ENCODE measurements at regions not wholly inside any gene's neighbourhood (a gene's known extent, or its start where the extent isn't known, plus 50 kb on each side); places are given as distances from the start of the nearest gene placed in this dataset.

DNA sequence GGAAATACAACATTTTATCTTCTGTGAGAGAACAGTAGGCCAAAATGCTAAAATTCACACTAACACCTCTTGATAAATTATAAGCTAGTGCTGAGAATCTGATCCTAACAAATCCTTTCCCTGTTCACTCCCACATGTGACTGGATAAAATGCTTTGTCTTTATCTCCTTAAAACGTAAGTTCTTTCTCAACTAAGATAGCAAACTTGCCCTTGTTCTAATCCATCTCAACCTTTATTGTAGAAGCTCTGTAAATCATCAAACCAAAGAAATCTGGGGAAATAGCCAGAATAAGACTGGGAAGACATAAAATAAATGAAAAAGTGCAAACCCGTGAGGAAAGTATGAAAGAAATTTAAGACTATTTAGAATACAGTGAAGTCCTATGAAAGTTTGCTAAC is 1058.4 kb upstream of the ACVR2A start:
- intact Hi-C loops (cut with micrococcal nuclease): no loop called here
- BruUV-seq (replicated peaks): no TSS peak

DNA sequence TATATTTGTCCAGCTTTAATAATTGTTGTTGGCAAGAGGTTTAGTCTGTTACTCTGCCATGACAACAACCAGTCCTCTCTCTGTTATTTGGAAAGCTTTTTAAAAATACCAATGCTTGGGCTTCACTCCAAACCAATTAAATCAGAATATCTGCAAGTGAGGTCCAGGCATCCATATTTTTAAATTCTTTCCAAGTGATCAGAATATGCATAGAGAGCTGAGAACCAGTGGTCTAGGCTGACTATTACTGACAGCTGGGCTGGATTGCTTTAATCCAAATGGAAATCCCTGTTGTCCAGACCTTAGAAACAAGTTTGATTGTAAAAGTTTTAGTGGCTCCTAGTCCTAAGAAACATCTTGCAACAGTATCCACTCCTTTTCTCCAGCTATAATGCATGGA is 1059.7 kb upstream of the ACVR2A start:
- DNase-seq (ENCODE audit: unreplicated experiment): no peak
- Mint-ChIP-seq H3K4me1 (ENCODE audit: insufficient read depth, unreplicated experiment) (no peaks in the 10 kb centered on the region), H3K36me3 (ENCODE audit: insufficient read depth, unreplicated experiment) (no peaks in the 10 kb centered on the region), H3K27me3 (ENCODE audit: insufficient read depth, unreplicated experiment) (no peaks in the 10 kb centered on the region), H3K9me3 (ENCODE audit: unreplicated experiment) (no peaks in the 10 kb centered on the region), H3K27ac (ENCODE audit: low read depth, unreplicated experiment) (no peak overlapping the region), H3K4me3 (ENCODE audit: unreplicated experiment) (no peak overlapping the region)
- ChIA-PET POLR2A (no interaction called here), CTCF (interaction anchor here (0.9 kb wide), 1 partner anchor 48 kb away, joined by 3 read pairs; no protein-coding TSS in a partner anchor)
- BruUV-seq (replicated peaks): no TSS peak
- TF ChIP-seq, protein P1, sequence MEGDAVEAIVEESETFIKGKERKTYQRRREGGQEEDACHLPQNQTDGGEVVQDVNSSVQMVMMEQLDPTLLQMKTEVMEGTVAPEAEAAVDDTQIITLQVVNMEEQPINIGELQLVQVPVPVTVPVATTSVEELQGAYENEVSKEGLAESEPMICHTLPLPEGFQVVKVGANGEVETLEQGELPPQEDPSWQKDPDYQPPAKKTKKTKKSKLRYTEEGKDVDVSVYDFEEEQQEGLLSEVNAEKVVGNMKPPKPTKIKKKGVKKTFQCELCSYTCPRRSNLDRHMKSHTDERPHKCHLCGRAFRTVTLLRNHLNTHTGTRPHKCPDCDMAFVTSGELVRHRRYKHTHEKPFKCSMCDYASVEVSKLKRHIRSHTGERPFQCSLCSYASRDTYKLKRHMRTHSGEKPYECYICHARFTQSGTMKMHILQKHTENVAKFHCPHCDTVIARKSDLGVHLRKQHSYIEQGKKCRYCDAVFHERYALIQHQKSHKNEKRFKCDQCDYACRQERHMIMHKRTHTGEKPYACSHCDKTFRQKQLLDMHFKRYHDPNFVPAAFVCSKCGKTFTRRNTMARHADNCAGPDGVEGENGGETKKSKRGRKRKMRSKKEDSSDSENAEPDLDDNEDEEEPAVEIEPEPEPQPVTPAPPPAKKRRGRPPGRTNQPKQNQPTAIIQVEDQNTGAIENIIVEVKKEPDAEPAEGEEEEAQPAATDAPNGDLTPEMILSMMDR (IDR thresholded peaks at IDR 0.05; ENCODE audit: unreplicated experiment): no peak
- intact Hi-C loops (cut with micrococcal nuclease): no loop called here

More for the DNA sequence above, 1058.4 kb upstream of the ACVR2A start:
- Mint-ChIP-seq H3K27ac (ENCODE audit: low read depth, unreplicated experiment) (no peak overlapping the region), H3K9me3 (ENCODE audit: unreplicated experiment) (no peaks in the 10 kb centered on the region), H3K36me3 (ENCODE audit: insufficient read depth, unreplicated experiment) (no peaks in the 10 kb centered on the region), H3K4me1 (ENCODE audit: insufficient read depth, unreplicated experiment) (no peaks in the 10 kb centered on the region), H3K4me3 (ENCODE audit: unreplicated experiment) (no peak overlapping the region), H3K27me3 (ENCODE audit: insufficient read depth, unreplicated experiment) (no peaks in the 10 kb centered on the region)
- TF ChIP-seq, protein P1 (IDR thresholded peaks at IDR 0.05; ENCODE audit: unreplicated experiment): no peak
- DNase-seq (ENCODE audit: unreplicated experiment): no peak
- POLR2A ChIA-PET: interaction anchor here (1.5 kb wide), 1 partner anchor 11 kb away, joined by 6 read pairs; no protein-coding TSS in a partner anchor
- CTCF ChIA-PET: interaction anchor here (0.7 to 1.1 kb wide), 2 partner anchors 13 to 720 kb away, joined by 3 read pairs; no protein-coding TSS in a partner anchor

DNA sequence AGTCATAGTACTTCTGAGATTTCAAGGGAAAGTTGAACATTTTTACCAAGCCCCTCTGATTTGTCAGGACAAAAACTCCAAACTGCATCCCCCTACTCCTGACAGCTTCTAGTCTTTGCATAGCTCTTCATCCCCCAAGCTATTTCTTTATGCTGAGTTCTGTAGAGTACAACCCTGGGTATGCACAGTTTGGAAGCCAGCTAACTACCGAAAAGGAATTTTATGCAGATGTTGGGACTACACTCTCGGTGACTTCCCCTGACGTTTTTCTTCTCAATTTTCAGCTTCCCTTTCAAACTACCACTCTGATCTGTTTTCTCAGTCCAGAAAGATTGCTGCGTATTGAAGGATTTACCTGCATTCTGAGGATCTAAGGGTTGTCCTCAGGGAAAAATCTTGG is 1060.2 kb upstream of the ACVR2A start:
- Mint-ChIP-seq H3K9me3 (ENCODE audit: unreplicated experiment) (no peaks in the 10 kb centered on the region), H3K27me3 (ENCODE audit: insufficient read depth, unreplicated experiment) (no peaks in the 10 kb centered on the region), H3K27ac (ENCODE audit: low read depth, unreplicated experiment) (no peak overlapping the region), H3K36me3 (ENCODE audit: insufficient read depth, unreplicated experiment) (no peaks in the 10 kb centered on the region), H3K4me3 (ENCODE audit: unreplicated experiment) (no peak overlapping the region), H3K4me1 (ENCODE audit: insufficient read depth, unreplicated experiment) (no peaks in the 10 kb centered on the region)
- no TSS peak for BruUV-seq (replicated peaks)
- CTCF ChIA-PET: interaction anchor here (0.9 kb wide), 1 partner anchor 48 kb away, joined by 3 read pairs; no protein-coding TSS in a partner anchor
- POLR2A ChIA-PET: no interaction called here
- TF ChIP-seq, protein P1 (IDR thresholded peaks at IDR 0.05; ENCODE audit: unreplicated experiment): no peak
- no peak for DNase-seq (ENCODE audit: unreplicated experiment)
- intact Hi-C loops (cut with micrococcal nuclease): no loop called here

DNA sequence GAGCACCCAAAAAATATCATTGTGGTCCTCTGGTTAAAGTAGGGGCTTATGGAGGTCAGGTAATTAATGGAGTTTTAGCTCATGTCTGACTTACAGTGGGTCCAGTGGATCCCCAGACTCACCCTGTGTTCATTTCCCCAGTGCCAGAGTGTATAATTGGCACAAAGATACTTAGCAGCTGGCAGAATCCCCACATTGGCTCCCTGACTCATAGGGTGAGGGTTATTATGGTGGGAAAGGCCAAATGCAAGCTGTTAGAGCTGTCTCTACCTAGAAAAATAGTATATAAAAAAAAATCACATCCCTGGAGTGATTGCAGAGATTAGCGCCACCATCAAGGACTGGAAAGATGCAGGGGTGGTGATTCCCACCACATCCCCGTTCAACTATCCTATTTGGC is 1067.6 kb upstream of the ACVR2A start:
- Mint-ChIP-seq H3K4me3 (ENCODE audit: unreplicated experiment) (no peak overlapping the region), H3K27ac (ENCODE audit: low read depth, unreplicated experiment) (no peak overlapping the region), H3K9me3 (ENCODE audit: unreplicated experiment) (no peaks in the 10 kb centered on the region), H3K4me1 (ENCODE audit: insufficient read depth, unreplicated experiment) (no peaks in the 10 kb centered on the region), H3K27me3 (ENCODE audit: insufficient read depth, unreplicated experiment) (no peaks in the 10 kb centered on the region), H3K36me3 (ENCODE audit: insufficient read depth, unreplicated experiment) (no peaks in the 10 kb centered on the region)
- intact Hi-C loops (cut with micrococcal nuclease): no loop called here
- ChIA-PET CTCF (no interaction called here), POLR2A (no interaction called here)
- DNase-seq (ENCODE audit: unreplicated experiment): no peak
- TF ChIP-seq, protein P1 (IDR thresholded peaks at IDR 0.05; ENCODE audit: unreplicated experiment): no peak
- BruUV-seq (replicated peaks): no TSS peak

Data from MCF 10A (cell line).